GM12864 (cell line): ENCODE measurements at regions not wholly inside any gene's neighbourhood (a gene's known extent, or its start where the extent isn't known, plus 50 kb on each side); places are given as distances from the start of the nearest gene placed in this dataset.

Experiments
- DNase-seq: peaks from one replicate; pipeline ENCODE4 v3.0.0-alpha.2; 2011; ENCODE audit warnings: low read depth
- H3K4me3 ChIP-seq: 2 replicates; pipeline ENCODE4 v1.5.1; 2011; ENCODE audit warnings: mild to moderate bottlenecking, low read depth, low read length, control low read depth
- TF ChIP-seq, protein P1 (sequence below): IDR thresholded peaks from 2 replicates; pipeline ENCODE4 v1.5.1; 2011; ENCODE audit warnings: low read depth, mild to moderate bottlenecking, moderate library complexity, low read length, control low read depth, inconsistent platforms; ENCODE audit errors: missing control alignments

DNA sequence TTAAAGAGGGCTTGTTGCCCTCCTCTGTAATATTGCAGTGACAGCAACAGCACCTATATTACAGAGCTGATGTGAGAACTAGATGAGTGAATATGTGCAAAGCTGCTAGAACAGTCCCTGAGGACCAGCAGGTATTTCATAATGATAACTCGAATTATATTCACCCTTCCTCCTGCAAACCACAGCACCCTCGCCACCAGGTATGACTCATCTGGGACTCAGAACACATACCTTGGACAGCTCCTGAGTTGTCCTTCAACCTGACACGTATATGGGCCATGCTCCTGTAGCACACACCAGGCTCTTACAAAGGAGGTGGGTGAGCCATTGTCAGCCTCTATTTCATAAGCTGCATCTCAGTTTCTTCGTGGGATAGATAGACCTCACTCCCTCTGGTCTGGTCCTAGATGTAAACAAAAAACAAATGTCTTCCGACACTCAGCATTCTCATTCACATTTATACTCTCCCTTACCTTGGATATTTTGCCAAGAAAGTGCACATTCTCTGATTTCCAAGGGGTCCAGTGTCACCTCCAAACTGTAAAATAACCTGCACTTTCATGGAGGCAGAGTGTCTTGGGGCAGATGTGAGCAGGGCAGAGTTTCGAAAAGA is 124.5 kb downstream of the TLE3 start:
- TF ChIP-seq, protein P1, sequence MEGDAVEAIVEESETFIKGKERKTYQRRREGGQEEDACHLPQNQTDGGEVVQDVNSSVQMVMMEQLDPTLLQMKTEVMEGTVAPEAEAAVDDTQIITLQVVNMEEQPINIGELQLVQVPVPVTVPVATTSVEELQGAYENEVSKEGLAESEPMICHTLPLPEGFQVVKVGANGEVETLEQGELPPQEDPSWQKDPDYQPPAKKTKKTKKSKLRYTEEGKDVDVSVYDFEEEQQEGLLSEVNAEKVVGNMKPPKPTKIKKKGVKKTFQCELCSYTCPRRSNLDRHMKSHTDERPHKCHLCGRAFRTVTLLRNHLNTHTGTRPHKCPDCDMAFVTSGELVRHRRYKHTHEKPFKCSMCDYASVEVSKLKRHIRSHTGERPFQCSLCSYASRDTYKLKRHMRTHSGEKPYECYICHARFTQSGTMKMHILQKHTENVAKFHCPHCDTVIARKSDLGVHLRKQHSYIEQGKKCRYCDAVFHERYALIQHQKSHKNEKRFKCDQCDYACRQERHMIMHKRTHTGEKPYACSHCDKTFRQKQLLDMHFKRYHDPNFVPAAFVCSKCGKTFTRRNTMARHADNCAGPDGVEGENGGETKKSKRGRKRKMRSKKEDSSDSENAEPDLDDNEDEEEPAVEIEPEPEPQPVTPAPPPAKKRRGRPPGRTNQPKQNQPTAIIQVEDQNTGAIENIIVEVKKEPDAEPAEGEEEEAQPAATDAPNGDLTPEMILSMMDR: no peak
- no peak overlapping the region for H3K4me3 ChIP-seq
- no peak for DNase-seq

DNA sequence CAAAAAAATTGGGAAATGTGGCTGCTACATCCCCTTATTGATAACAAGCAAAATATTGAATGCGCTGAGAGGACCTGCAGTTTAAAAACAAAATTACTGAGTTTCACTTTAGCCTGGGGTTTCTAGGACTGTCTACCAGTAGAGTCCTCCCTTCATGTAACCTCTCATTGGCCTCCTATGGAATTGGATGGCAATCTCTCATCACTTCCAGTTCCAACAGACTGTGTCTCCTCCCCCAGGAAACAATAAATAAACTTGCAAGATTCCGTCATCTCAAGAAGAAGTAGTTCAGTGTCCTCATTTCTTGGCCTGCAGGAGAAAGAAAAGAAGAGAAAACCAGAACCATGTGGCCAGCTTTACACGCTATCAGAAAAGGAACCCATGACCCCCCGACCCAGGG is 123.8 kb downstream of the TLE3 start:
- TF ChIP-seq, protein P1: no peak
- H3K4me3 ChIP-seq: no peak overlapping the region
- no peak for DNase-seq

DNA sequence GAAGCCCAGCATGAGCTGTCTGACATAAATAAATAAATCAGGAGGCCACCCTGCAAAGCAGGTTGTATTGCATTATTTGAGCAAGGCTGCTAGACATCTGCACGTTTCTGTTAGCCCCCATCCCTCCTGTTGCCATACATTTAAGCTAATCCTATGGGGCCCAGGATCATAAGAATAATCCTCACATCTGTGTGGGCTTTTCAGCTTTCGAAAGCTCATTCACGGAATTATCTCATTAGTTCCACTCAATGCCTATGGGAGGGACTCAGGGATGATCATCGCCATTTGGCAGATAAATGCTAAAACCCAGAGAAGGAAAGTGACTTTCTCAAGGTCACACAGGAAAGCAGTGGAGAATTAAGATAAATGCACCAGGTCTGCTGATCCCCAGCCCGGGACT is 123.4 kb downstream of the TLE3 start:
- H3K4me3 ChIP-seq: no peak overlapping the region
- TF ChIP-seq, protein P1: no peak
- no peak for DNase-seq

DNA sequence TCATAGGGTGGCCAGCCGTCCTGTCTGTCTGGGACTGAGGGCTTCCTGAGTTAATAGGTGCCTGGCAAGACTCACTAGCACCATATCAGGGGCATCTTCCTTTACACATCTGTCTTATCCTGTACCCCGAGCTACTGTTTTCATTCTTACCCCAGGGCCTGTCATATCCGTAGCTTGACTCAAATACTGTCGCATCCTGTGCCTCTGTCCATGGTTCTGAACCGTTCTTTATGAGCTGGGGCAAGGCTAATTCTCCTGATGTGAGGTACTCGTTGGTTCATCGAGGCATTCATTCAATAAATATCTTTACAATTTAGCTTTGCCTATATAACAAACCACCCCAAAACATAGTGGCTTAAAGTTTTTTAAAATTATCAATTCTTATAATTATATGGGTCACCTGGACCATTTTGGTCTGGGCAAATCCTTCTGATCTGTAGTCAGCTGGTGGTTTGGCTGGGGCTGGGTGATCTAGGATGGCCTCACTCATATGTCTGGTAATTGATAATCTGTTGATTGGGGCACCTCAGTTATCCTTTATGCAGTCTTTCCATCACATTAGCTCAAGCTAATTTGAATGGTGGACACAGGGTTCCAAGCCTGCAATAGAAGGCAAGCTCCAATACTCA is 121.2 kb downstream of the TLE3 start:
- no peak overlapping the region for H3K4me3 ChIP-seq
- DNase-seq: no peak
- TF ChIP-seq, protein P1: no peak

GRCh38 chr15:69978603-69979002 is 119.1 kb downstream of the TLE3 start:
- H3K4me3 ChIP-seq: no peak overlapping the region
- no peak for DNase-seq
- TF ChIP-seq, protein P1: no peak

- TF ChIP-seq, protein P1: peak; percentile 64
- no peak for DNase-seq
- H3K4me3 ChIP-seq: no peak overlapping the region
Observed at GRCh38 chr15:69979262-69979661, 118.5 kb downstream of the TLE3 start.

GRCh38 chr15:69979783-69980182 is 117.9 kb downstream of the TLE3 start:
- H3K4me3 ChIP-seq: no peak overlapping the region
- TF ChIP-seq, protein P1: no peak
- DNase-seq: peak; percentile 98
